Bronchial epithelial cell (primary cell): ENCODE measurements at regions not wholly inside any gene's neighbourhood (a gene's known extent, or its start where the extent isn't known, plus 50 kb on each side); places are given as distances from the start of the nearest gene placed in this dataset.

ENCODE experiments used
- DNase-seq: peaks from one replicate; pipeline ENCODE4 v3.0.0-alpha.2; 2010; ENCODE audit warnings: low read depth
- FAIRE-seq: peaks from 2 replicates; lab custom pipeline; 2011; peaks lifted over from hg19 to GRCh38; lab: Jason Lieb, UNC
- H3K27me3 ChIP-seq: 2 replicates; pipeline ENCODE4 v1.5.1; 2011; ENCODE audit warnings: low read length; ENCODE audit not compliant: control insufficient read depth, insufficient read depth
- H3K36me3 ChIP-seq: 2 replicates; pipeline ENCODE4 v1.5.1; 2011; ENCODE audit warnings: low read length; ENCODE audit not compliant: control insufficient read depth, insufficient read depth
- H3K4me3 ChIP-seq: 2 replicates; pipeline ENCODE4 v1.5.1; 2011; ENCODE audit warnings: mild to moderate bottlenecking, low read depth, low read length, control low read depth
- TF ChIP-seq, protein P1 (sequence below): IDR thresholded peaks from 2 replicates; pipeline ENCODE4 v1.5.1; 2011; ENCODE audit warnings: mild to moderate bottlenecking, moderate library complexity, low read length, control low read depth, inconsistent platforms; ENCODE audit not compliant: insufficient read depth, severe bottlenecking

DNA sequence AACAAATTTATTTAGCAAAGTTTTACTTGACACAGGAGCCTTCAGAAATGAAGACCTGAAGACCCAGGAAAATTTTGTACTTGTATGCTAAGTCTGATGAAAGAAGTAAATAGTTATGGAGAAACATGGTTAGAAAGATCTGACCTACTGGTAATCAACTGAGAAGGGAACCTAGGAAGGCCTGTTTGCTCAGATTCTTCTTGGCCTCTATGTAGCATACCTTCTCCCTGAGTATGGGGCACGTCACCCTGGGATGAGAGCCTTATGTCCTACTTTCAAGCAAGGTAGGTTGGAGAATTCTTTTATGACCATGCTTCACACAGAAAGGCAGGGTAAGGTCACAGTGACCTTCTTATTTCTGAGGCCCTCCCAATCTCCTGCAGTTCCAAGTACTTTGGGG lies 178.6 kb upstream of the CREB1 start:
- no peak for FAIRE-seq
- DNase-seq = no peak
- no peaks in the 10 kb centered on the region for H3K27me3 ChIP-seq
- TF ChIP-seq, protein P1, sequence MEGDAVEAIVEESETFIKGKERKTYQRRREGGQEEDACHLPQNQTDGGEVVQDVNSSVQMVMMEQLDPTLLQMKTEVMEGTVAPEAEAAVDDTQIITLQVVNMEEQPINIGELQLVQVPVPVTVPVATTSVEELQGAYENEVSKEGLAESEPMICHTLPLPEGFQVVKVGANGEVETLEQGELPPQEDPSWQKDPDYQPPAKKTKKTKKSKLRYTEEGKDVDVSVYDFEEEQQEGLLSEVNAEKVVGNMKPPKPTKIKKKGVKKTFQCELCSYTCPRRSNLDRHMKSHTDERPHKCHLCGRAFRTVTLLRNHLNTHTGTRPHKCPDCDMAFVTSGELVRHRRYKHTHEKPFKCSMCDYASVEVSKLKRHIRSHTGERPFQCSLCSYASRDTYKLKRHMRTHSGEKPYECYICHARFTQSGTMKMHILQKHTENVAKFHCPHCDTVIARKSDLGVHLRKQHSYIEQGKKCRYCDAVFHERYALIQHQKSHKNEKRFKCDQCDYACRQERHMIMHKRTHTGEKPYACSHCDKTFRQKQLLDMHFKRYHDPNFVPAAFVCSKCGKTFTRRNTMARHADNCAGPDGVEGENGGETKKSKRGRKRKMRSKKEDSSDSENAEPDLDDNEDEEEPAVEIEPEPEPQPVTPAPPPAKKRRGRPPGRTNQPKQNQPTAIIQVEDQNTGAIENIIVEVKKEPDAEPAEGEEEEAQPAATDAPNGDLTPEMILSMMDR = no peak
- H3K36me3 ChIP-seq = no peaks in the 10 kb centered on the region
- no peak overlapping the region for H3K4me3 ChIP-seq

DNA sequence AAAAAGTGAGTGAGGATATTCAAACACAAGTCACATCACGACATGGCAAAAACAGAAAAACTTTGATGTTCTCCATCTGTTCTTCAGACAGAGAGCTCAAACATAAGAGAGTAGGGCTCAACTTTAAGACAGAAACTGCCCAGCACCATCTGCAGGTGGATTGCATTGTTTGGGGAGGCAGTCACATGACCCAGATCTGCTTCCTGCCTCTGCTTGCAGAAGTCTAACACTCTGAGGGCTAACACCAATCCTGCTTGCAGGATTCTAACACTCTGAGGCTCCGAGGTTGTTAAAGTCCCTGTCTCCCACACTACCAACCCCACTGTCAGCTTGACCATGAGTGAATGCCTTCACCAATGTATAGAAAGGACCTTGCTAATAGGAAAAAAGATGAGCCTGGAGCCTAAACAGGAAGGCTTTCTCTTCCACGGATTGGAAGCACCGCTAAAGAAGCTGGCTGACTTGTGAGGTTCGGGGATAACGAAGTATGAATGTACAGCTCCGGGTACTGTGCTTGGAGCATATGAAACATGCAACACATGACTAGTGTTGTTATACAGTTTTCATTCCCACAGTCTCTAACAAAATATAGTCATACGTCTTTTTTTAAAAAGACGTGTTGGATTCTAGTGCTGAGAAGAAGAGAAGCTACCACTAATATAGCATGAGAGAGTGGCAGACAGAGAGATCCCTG lies 176.6 kb upstream of the CREB1 start:
- no peaks in the 10 kb centered on the region for H3K27me3 ChIP-seq
- FAIRE-seq (no peak), DNase-seq (no peak)
- TF ChIP-seq, protein P1 = peak; percentile 13
- H3K4me3 ChIP-seq = no peak overlapping the region
- no peaks in the 10 kb centered on the region for H3K36me3 ChIP-seq

DNA sequence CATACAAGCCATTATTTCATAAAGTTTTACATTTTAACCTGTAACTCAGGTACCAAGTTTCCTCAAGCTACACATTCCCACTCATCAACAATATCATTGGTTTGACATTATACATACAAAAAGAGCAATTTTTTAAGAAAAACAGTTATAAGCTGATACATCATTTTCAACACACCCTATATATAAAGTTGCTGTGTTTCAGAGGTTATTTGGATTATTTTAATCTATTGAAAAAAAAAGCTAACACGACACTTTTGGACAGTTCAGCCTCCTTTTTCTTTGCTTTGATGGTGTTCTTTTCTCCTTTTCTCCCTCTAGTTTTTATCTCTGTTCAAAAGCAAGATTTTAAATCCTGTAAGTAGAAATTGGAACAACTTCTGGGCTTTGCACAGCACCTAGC lies 175.9 kb upstream of the CREB1 start:
- TF ChIP-seq, protein P1 = no peak
- Histone ChIP-seq H3K27me3 (no peaks in the 10 kb centered on the region), H3K4me3 (no peak overlapping the region), H3K36me3 (no peaks in the 10 kb centered on the region)
- FAIRE-seq = no peak
- DNase-seq = no peak

DNA sequence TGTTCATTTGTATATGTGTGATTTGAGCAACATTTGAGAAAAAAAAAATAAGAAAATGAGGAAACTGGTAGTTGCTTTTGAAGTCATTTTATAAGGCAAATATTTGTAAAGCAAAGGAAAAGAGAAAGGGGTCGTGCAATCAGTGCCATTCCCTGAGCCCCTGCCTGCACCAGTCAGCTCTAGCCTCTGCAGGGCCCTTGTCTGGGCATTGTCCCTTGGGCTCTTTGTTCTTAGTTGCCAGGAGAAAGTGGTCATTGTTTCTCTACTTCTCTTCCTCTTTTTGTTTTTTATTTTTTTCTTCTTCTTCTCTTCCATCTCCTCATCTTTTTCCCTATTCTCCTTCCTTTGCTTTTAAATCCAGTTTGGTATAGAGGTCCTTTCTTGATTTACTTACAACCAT lies 175.3 kb upstream of the CREB1 start:
- TF ChIP-seq, protein P1 = no peak
- no peaks in the 10 kb centered on the region for H3K36me3 ChIP-seq
- H3K4me3 ChIP-seq = no peak overlapping the region
- no peak for FAIRE-seq
- H3K27me3 ChIP-seq = no peaks in the 10 kb centered on the region
- DNase-seq = no peak

DNA sequence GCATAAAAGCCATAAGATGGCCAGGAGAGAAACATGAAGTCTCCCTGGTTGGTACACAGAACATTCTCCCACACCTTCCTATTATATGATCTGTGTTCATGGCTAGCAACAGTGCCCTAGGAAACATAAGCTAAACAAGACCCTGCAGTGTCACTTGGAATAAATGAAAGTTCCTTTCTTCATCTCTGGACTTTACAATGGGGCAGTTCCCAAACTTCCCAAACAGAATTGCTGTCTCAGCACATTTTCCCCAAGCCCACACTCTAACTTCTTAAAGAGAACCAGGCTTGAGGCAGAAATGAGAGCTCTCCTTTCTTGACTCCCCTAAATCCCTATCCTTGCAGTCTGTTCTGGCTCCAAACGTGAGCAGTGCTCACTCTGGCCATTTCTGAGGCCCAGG lies 173.2 kb upstream of the CREB1 start:
- Histone ChIP-seq H3K36me3 (no peaks in the 10 kb centered on the region), H3K27me3 (no peaks in the 10 kb centered on the region), H3K4me3 (no peak overlapping the region)
- FAIRE-seq = no peak
- DNase-seq = no peak
- TF ChIP-seq, protein P1 = no peak

DNA sequence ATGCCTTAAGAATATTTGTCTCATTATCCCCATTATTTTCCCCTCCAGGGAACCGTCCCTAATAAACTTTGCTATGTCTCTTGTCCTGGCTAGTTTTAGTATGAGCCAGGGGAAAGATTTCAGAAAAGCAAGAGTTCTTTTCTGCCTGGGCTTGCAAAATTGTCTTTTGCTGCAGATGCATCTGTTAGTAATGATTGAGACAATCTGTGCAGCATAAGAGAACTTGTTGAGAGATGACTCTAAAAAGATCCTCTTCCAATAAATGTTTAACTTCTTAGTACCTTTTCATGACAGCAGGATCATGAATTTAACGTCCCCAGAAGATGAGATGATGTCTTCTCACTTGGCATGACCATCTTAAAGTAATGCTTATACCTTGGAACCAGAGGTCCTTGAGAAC lies 172.5 kb upstream of the CREB1 start:
- TF ChIP-seq, protein P1 = no peak
- FAIRE-seq = no peak

More for the DNA sequence above, 172.5 kb upstream of the CREB1 start:
- no peak overlapping the region for H3K4me3 ChIP-seq
- DNase-seq = no peak
- no peaks in the 10 kb centered on the region for H3K36me3 ChIP-seq
- no peaks in the 10 kb centered on the region for H3K27me3 ChIP-seq
